Gastrocnemius medialis (tissue), 4 donors: ENCODE measurements at regions not wholly inside any gene's neighbourhood (a gene's known extent, or its start where the extent isn't known, plus 50 kb on each side); places are given as distances from the start of the nearest gene placed in this dataset.

Source experiments
- ATAC-seq, 2 donors: fragments of 150-250 bp; one replicate each; pipeline ENCODE4 v1.9.1; 2016
- DNase-seq, 2 donors: peaks; one replicate each; pipeline ENCODE4 v3.0.0-alpha.2; 2019
- H3K27ac ChIP-seq, 4 donors: fragments of 200-600 bp; sonication (generic); 1 replicate in 1 of 4; 2 replicates in 3 of 4; pipeline ENCODE4 v1.5.1; 2016 to 2018; ENCODE audit warnings: mild to moderate bottlenecking in 2 of 4, moderate library complexity in 1 of 4
- H3K27me3 ChIP-seq, 3 donors: fragments of 200-600 bp; sonication (generic) in 2 of 3; 1 replicate in 1 of 3; 2 replicates in 2 of 3; pipeline versions ENCODE4 v1.5.1 to v1.6.0; 2016 to 2019; ENCODE audit warnings: mild to moderate bottlenecking in 1 of 3, moderate library complexity in 1 of 3
- H3K36me3 ChIP-seq, 2 donors: fragments of 200-600 bp; sonication (generic) in 1 of 2; one replicate each; pipeline ENCODE4 v1.5.1; 2017 to 2018
- H3K4me1 ChIP-seq, 2 donors: fragments of 200-600 bp; sonication (generic) in 1 of 2; one replicate each; pipeline ENCODE4 v1.5.1; 2016 to 2017; ENCODE audit warnings: mild to moderate bottlenecking in 2 of 2
- H3K4me3 ChIP-seq, 4 donors: fragments of 200-600 bp; sonication (generic) in 3 of 4; 1 replicate in 1 of 4; 2 replicates in 3 of 4; pipeline ENCODE4 v1.5.1; 2016 to 2019; ENCODE audit warnings: mild to moderate bottlenecking in 2 of 4
- H3K9me3 ChIP-seq, 3 donors: fragments of 200-600 bp; sonication (generic) in 2 of 3; 1 replicate in 1 of 3; 2 replicates in 2 of 3; pipeline ENCODE4 v1.5.1; 2016 to 2019
- CTCF ChIP-seq, 5 experiments: fragments of 450-650 bp in 3 of 5; fragments of 200-600 bp in 2 of 5; sonication (generic) in 2 of 5; IDR thresholded peaks in 4 of 5; conservative IDR thresholded peaks in 1 of 5; 1 replicate in 4 of 5; 2 replicates in 1 of 5; pipeline ENCODE4 v1.5.1; 2016 to 2019; ENCODE audit warnings: antibody characterized with exemption in 5 of 5, mild to moderate bottlenecking in 3 of 5, moderate library complexity in 3 of 5
- POLR2A ChIP-seq, 2 donors: fragments of 450-650 bp; IDR thresholded peaks; one replicate each; pipeline ENCODE4 v1.6.1; 2017; ENCODE audit warnings: antibody characterized with exemption in 2 of 2, mild to moderate bottlenecking in 2 of 2, moderate library complexity in 2 of 2
- in situ Hi-C, 4 donors: fragments of 200-750 bp; cut with MboI; loops; one replicate each; pipeline versions ENCODE4 v1.15.0 to v1.8.0; 2017; ENCODE audit warnings: low sequenced_read_pairs in 4 of 4
- intact Hi-C: fragments of 100-400 bp; cut with DNase I; formaldehyde crosslinking; loops from one replicate; pipeline ENCODE4 v1.15.1; 2023; ENCODE audit warnings: low total_unique reads

GRCh38 chr3:124599779-124600693, 130.2 kb upstream of the UMPS start:
- in situ Hi-C loops (loop anchor here in 1 of 4 donors (25.0 kb wide), 1 partner anchor 312 kb away; no protein-coding TSS in a partner anchor), intact Hi-C loops (loop anchor here (2.0 kb wide), 1 partner anchor 15 kb away; no protein-coding TSS in a partner anchor)
- Histone ChIP-seq H3K36me3 (no peaks in the 10 kb centered on the region), H3K4me3 (peak overlapping the region in 3 of 4 donors; percentile 2 to 11 (median 5)), H3K27ac (peak overlapping the region; percentile 77 to 88 (median 82)), H3K9me3 (no peaks in the 10 kb centered on the region), H3K27me3 (no peaks in the 10 kb centered on the region), H3K4me1 (peaks cover 41 to 63% of the 10 kb centered on the region in 2 donors)
- ATAC-seq = peak; percentile 82 to 93
- peak; percentile 11 to 56 for DNase-seq
- TF ChIP-seq POLR2A (IDR thresholded peaks at IDR 0.05) (no peak), CTCF (IDR thresholded peaks at IDR 0.05 in 4 of 5, conservative IDR thresholded peaks at IDR 0.05 in 1 of 5) (no peak)

GRCh38 chr3:124600765-124601164, 129.5 kb upstream of the UMPS start:
- Histone ChIP-seq H3K4me1 (peaks cover 41 to 60% of the 10 kb centered on the region in 2 donors), H3K9me3 (no peaks in the 10 kb centered on the region), H3K36me3 (no peaks in the 10 kb centered on the region), H3K27ac (peak overlapping the region; percentile 77 to 88 (median 82)), H3K27me3 (no peaks in the 10 kb centered on the region), H3K4me3 (no peak overlapping the region)
- ATAC-seq (peak; percentile 51 to 59), DNase-seq (peak in 1 of 2 donors; percentile 46)
- in situ Hi-C loops = no loop called here
- TF ChIP-seq POLR2A (IDR thresholded peaks at IDR 0.05) (no peak), CTCF (IDR thresholded peaks at IDR 0.05 in 4 of 5, conservative IDR thresholded peaks at IDR 0.05 in 1 of 5) (no peak)
- intact Hi-C loops = no loop called here

- DNase-seq (no peak), ATAC-seq (no peak)
- Histone ChIP-seq H3K4me1 (peaks cover 44 to 61% of the 10 kb centered on the region in 2 donors), H3K4me3 (no peak overlapping the region), H3K27me3 (no peaks in the 10 kb centered on the region), H3K9me3 (no peaks in the 10 kb centered on the region), H3K36me3 (no peaks in the 10 kb centered on the region), H3K27ac (peak overlapping the region; percentile 77 to 88 (median 82))
- no peak for TF ChIP-seq CTCF (IDR thresholded peaks at IDR 0.05 in 4 of 5, conservative IDR thresholded peaks at IDR 0.05 in 1 of 5)
- no peak for TF ChIP-seq POLR2A (IDR thresholded peaks at IDR 0.05)
- in situ Hi-C loops (no loop called here), intact Hi-C loops (no loop called here)
These were observed 129.1 kb upstream of the UMPS start for GRCh38 chr3:124601190-124601589.

- Histone ChIP-seq H3K27ac (peak overlapping the region; percentile 77 to 88 (median 82)), H3K9me3 (no peaks in the 10 kb centered on the region), H3K36me3 (no peaks in the 10 kb centered on the region), H3K4me3 (no peak overlapping the region), H3K27me3 (no peaks in the 10 kb centered on the region), H3K4me1 (peaks cover 62 to 67% of the 10 kb centered on the region in 2 donors)
- TF ChIP-seq POLR2A (IDR thresholded peaks at IDR 0.05) = no peak
- no peak for TF ChIP-seq CTCF (IDR thresholded peaks at IDR 0.05 in 4 of 5, conservative IDR thresholded peaks at IDR 0.05 in 1 of 5)
- DNase-seq = no peak
- in situ Hi-C loops = no loop called here
- peak in 1 of 2 donors; percentile 70 for ATAC-seq
- intact Hi-C loops = no loop called here
These were observed 127.1 kb upstream of the UMPS start for GRCh38 chr3:124602980-124603627.
